ENCODE measurements at regions not wholly inside any gene's neighbourhood (a gene's known extent, or its start where the extent isn't known, plus 50 kb on each side); places are given as distances from the start of the nearest gene placed in this dataset.
A peak's percentile ranks its signal among the peaks of the same experiment; 100 is the strongest.

DNA sequence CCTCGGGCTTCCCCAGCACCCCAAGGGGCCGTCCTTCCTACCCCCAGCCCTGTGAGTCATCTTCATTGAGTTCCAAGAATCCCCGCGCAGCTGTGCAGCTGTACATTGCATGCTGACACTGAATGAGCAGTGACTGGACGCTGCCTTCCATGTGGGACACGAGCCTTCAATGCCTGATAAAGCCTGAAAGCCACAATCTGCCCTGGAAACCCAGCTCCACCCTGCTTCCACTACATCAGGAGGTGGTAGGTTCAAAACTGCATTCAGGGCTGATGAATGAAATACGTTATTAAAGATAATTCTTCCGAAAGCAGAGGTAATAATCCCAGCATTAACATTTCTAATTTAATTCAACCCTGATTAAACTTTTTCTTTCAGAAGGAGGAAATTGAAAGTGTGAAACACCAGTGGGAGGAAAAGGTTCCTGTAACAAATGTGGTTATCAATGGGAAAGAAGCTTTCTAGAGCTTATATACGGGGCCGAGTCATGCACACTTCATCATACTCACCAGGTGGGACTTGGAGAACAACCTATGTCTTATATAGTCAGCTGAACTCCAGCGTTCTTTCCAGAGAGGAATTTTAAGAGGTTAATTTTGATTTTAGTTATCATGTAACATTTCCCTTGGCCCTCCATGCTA is 360.1 kb downstream of the LPIN1 start:
- DNase-seq (ENCODE audit: insufficient read length, low spot score) = no peak
- TF ChIP-seq SPI1 (IDR thresholded peaks at IDR 0.05; ENCODE audit: low read depth, low read length) (no peak), TAF1 (IDR thresholded peaks at IDR 0.05; ENCODE audit: low read depth, low read length) (no peak), POLR2AphosphoS5 (IDR thresholded peaks at IDR 0.05; ENCODE audit: low read depth, low read length) (no peak), PAX5 (IDR thresholded peaks at IDR 0.05; ENCODE audit: insufficient read depth, low read length, severe bottlenecking) (no peak), POU2F2 (IDR thresholded peaks at IDR 0.05; ENCODE audit: low read depth, low read length) (no peak), POLR2A (IDR thresholded peaks at IDR 0.05; ENCODE audit: low read depth, low read length) (no peak)

DNA sequence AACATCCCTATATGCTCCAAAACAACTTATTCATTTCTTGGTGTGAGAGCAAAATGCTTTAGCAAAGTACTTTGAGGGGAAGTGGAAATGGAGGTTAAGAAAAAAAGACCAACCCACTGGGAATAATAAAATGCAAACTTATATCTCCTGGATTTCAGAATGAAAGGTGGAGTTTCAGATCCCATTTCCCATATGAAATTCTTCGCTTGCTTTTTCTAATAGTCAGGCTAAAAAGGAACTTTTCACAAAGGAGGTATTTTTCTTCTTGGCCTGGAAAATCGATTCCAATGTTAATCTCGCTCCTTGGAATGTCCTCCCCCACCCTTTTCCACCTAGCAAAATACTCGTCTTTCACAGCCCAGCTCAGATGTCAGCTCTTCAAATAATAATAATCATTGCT is 360.9 kb downstream of the LPIN1 start:
- FAIRE-seq (no peak), DNase-seq (ENCODE audit: insufficient read length, low spot score) (no peak)
- no peak for TF ChIP-seq PAX5 (IDR thresholded peaks at IDR 0.05; ENCODE audit: insufficient read depth, low read length, severe bottlenecking)
- TF ChIP-seq TAF1 (IDR thresholded peaks at IDR 0.05; ENCODE audit: low read depth, low read length) = no peak
- no peak for TF ChIP-seq POLR2A (IDR thresholded peaks at IDR 0.05; ENCODE audit: low read depth, low read length)
- TF ChIP-seq POLR2AphosphoS5 (IDR thresholded peaks at IDR 0.05; ENCODE audit: low read depth, low read length) = no peak
- no peak for TF ChIP-seq SPI1 (IDR thresholded peaks at IDR 0.05; ENCODE audit: low read depth, low read length)
- TF ChIP-seq POU2F2 (IDR thresholded peaks at IDR 0.05; ENCODE audit: low read depth, low read length) = no peak

More for the DNA sequence above, 360.1 kb downstream of the LPIN1 start:
- no peak for FAIRE-seq

DNA sequence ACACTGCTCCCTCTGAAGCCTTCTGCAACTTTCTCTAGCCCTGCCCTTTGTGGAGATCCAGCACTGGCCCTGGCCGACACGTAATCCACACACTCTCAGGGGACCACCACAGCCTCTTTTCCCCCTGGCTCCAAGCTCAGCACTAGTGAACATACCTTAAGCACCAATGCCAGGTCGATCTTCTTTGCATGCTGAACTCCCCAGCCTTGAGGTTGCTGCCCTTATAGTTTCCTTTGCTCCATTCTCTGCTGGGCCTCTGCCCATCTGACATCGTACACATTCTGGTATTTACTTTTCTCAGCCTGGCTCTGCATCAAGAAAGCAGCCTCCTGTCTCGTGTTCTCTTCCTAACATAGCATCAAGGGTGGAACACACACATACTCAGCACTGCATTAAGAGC is 361.5 kb downstream of the LPIN1 start:
- no peak for TF ChIP-seq POLR2AphosphoS5 (IDR thresholded peaks at IDR 0.05; ENCODE audit: low read depth, low read length)
- no peak for TF ChIP-seq TAF1 (IDR thresholded peaks at IDR 0.05; ENCODE audit: low read depth, low read length)
- no peak for TF ChIP-seq POU2F2 (IDR thresholded peaks at IDR 0.05; ENCODE audit: low read depth, low read length)
- TF ChIP-seq PAX5 (IDR thresholded peaks at IDR 0.05; ENCODE audit: insufficient read depth, low read length, severe bottlenecking) = no peak
- TF ChIP-seq SPI1 (IDR thresholded peaks at IDR 0.05; ENCODE audit: low read depth, low read length) = no peak
- TF ChIP-seq POLR2A (IDR thresholded peaks at IDR 0.05; ENCODE audit: low read depth, low read length) = no peak
- DNase-seq (ENCODE audit: insufficient read length, low spot score) (no peak), FAIRE-seq (no peak)

DNA sequence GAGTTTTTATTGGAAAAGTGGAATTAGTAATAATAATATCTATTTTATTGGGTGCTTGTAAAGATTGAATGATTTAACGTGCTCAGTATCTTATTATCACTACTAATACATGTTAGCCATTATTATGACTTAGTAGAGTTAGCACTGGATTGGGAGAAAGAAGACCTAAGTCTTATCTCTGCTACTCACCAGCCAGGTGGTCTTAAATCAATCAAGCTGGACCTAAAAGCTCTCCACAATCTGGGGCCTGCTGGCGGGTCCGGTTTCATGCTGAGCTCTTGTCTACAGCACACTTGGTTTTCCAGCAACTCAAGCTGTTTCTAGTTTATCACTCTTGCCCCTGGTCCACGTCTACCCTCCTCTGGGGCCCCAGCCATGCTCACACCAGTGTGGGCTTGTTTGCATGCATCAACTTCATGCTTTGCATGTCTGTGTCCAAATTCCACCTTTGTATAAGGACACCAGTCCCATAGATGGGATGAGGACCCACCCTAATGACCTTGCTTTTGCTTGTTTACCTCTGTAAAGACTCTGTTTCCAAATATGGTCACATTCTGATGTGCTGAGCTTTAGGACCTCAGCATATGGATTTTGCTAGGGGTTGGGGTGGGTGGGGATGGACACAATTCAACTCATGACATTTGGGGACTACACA is 363.1 kb downstream of the LPIN1 start:
- TF ChIP-seq SPI1 (IDR thresholded peaks at IDR 0.05; ENCODE audit: low read depth, low read length) = no peak
- TF ChIP-seq POLR2A (IDR thresholded peaks at IDR 0.05; ENCODE audit: low read depth, low read length) = no peak
- no peak for TF ChIP-seq PAX5 (IDR thresholded peaks at IDR 0.05; ENCODE audit: insufficient read depth, low read length, severe bottlenecking)
- TF ChIP-seq POU2F2 (IDR thresholded peaks at IDR 0.05; ENCODE audit: low read depth, low read length) = no peak
- no peak for TF ChIP-seq POLR2AphosphoS5 (IDR thresholded peaks at IDR 0.05; ENCODE audit: low read depth, low read length)
- no peak for TF ChIP-seq TAF1 (IDR thresholded peaks at IDR 0.05; ENCODE audit: low read depth, low read length)
- DNase-seq (ENCODE audit: insufficient read length, low spot score) = no peak
- FAIRE-seq = no peak

DNA sequence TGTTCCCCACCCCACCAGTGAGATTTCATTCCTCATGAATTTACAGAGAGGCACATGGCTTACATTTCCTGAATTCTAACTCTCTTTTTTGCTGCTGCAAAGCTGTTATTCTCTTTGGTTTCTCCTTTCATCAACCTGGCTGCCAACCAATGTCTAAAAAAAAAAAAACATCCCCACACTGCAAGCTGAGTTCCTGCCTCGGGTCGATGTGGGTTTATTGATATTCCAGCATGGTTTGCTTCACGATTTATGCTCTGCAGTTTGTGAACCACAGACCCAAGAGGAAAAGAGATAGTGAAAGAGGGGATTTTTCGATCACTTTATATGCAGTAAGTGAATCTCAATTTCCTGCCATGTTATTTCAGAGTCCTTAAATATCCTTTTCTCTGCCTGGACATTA is 363.6 kb downstream of the LPIN1 start:
- FAIRE-seq = no peak
- TF ChIP-seq TAF1 (IDR thresholded peaks at IDR 0.05; ENCODE audit: low read depth, low read length) (no peak), SPI1 (IDR thresholded peaks at IDR 0.05; ENCODE audit: low read depth, low read length) (no peak), POLR2AphosphoS5 (IDR thresholded peaks at IDR 0.05; ENCODE audit: low read depth, low read length) (no peak), POU2F2 (IDR thresholded peaks at IDR 0.05; ENCODE audit: low read depth, low read length) (no peak), POLR2A (IDR thresholded peaks at IDR 0.05; ENCODE audit: low read depth, low read length) (no peak)
- no peak for DNase-seq (ENCODE audit: insufficient read length, low spot score)

DNA sequence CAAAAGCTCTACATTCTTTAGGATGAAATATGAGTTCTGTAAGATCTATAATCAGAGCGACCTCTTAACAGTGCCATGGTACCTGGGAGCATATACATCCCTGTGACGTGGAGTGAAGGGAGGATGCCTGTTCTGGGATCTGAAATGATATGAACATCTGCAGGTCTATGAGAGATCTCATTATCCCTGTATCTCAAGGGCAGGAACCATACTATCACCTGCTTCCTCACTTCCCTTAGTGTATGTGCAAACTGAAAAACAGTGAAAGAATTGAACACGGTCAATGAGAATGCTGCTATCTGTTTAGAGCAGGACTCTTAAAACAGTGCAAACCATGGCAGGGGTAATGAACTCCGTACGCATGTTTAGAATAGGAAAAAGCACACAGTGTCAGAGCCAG is 364.0 kb downstream of the LPIN1 start:
- TF ChIP-seq POU2F2 (IDR thresholded peaks at IDR 0.05; ENCODE audit: low read depth, low read length) = no peak
- no peak for TF ChIP-seq SPI1 (IDR thresholded peaks at IDR 0.05; ENCODE audit: low read depth, low read length)
- FAIRE-seq (peak; percentile 69), DNase-seq (ENCODE audit: insufficient read length, low spot score) (no peak)

DNA sequence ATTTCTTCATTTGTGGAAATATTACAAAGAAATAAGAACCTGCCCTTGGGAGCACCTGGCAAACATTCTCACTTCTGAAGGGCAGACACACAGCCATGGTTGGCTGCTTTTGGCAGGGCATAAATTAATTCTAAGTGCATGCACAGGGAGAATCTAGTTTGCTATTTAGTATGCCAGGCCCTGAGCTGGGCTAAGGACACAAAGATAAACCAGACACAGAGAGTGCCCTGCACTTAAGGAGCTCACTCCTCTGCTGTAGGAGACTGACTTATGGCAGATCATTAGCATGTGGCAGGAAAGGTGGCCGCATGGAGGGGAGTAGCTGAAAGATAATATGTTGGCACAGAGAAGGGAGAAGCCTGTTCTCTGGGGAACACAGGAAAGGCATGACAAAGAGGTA is 367.0 kb downstream of the LPIN1 start:
- TF ChIP-seq POU2F2 (IDR thresholded peaks at IDR 0.05; ENCODE audit: low read depth, low read length) (no peak), POLR2AphosphoS5 (IDR thresholded peaks at IDR 0.05; ENCODE audit: low read depth, low read length) (no peak), SPI1 (IDR thresholded peaks at IDR 0.05; ENCODE audit: low read depth, low read length) (no peak), PAX5 (IDR thresholded peaks at IDR 0.05; ENCODE audit: insufficient read depth, low read length, severe bottlenecking) (no peak), TAF1 (IDR thresholded peaks at IDR 0.05; ENCODE audit: low read depth, low read length) (no peak), POLR2A (IDR thresholded peaks at IDR 0.05; ENCODE audit: low read depth, low read length) (no peak)
- FAIRE-seq = no peak
- DNase-seq (ENCODE audit: insufficient read length, low spot score) = no peak

DNA sequence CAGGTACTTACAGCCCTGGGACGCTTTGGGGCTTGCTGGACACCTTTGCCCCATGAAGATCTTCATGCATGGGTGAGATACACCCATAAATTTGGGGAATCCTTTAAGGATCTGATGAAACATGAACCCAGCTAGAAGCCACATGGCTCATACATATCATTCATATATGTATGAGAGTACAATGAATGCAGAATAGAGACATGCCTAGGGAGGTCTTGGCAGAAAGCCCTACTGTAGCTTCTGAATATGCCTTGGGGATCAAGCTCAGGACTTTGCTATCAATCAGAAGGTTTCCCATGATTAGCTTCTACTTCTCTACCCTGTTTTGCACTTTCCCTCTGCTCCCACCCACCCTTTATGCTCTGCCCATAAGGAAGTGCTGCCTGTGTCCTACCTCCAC is 368.4 kb downstream of the LPIN1 start:
- TF ChIP-seq POLR2A (IDR thresholded peaks at IDR 0.05; ENCODE audit: low read depth, low read length) = no peak
- TF ChIP-seq SPI1 (IDR thresholded peaks at IDR 0.05; ENCODE audit: low read depth, low read length) = no peak
- no peak for TF ChIP-seq POU2F2 (IDR thresholded peaks at IDR 0.05; ENCODE audit: low read depth, low read length)
- no peak for TF ChIP-seq PAX5 (IDR thresholded peaks at IDR 0.05; ENCODE audit: insufficient read depth, low read length, severe bottlenecking)
- no peak for TF ChIP-seq TAF1 (IDR thresholded peaks at IDR 0.05; ENCODE audit: low read depth, low read length)
- no peak for TF ChIP-seq POLR2AphosphoS5 (IDR thresholded peaks at IDR 0.05; ENCODE audit: low read depth, low read length)
- FAIRE-seq (no peak), DNase-seq (ENCODE audit: insufficient read length, low spot score) (no peak)

DNA sequence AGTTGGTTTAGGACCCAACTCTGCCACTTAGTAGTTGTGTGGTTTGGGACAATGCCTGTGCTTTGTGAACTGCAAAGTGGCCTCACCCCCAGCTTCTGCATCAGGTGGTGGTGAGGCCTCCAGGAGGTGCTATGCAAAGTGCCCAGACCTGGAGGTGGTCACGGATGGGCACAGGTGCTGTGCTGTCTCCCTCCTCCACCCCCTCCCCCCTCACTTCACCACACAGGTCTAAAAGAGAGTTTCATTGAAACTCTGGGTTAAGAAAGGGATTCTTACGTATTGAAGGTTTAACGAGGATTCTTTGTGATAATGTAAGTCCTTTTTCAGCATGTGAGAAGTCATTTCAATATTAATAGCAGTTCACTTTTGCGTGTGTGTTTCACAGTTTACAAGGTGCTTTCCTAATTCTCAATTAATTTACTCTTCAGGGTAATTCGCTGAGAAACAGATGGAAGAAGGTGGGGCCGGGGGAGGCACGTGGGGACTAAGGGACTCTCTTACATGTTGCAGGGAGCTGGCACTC is 369.9 kb downstream of the LPIN1 start:
- peak; percentile 93 for TF ChIP-seq POU2F2 (IDR thresholded peaks at IDR 0.05; ENCODE audit: low read depth, low read length)
- TF ChIP-seq POLR2AphosphoS5 (IDR thresholded peaks at IDR 0.05; ENCODE audit: low read depth, low read length) = no peak
- no peak for TF ChIP-seq POLR2A (IDR thresholded peaks at IDR 0.05; ENCODE audit: low read depth, low read length)
- no peak for TF ChIP-seq SPI1 (IDR thresholded peaks at IDR 0.05; ENCODE audit: low read depth, low read length)
- TF ChIP-seq PAX5 (IDR thresholded peaks at IDR 0.05; ENCODE audit: insufficient read depth, low read length, severe bottlenecking) = peak; percentile 93
- no peak for TF ChIP-seq TAF1 (IDR thresholded peaks at IDR 0.05; ENCODE audit: low read depth, low read length)
- FAIRE-seq (peak; percentile 93), DNase-seq (ENCODE audit: insufficient read length, low spot score) (peak; percentile 12)
